Neural cell (in vitro differentiated cells): ENCODE measurements at regions not wholly inside any gene's neighbourhood (a gene's known extent, or its start where the extent isn't known, plus 50 kb on each side); places are given as distances from the start of the nearest gene placed in this dataset.

ENCODE experiments used
- H2AFZ ChIP-seq: fragments of 200-600, 300-800 bp; sonication (generic), shearing (Covaris generic); 2 replicates; pipeline ENCODE4 v1.6.0; 2014; ENCODE audit warnings: low read depth, mild to moderate bottlenecking, antibody characterized with exemption, low read length, moderate library complexity
- H3F3A ChIP-seq: fragments of 200-600 bp; shearing (Covaris generic); 2 replicates; pipeline ENCODE4 v1.6.1; 2016; ENCODE audit warnings: mild to moderate bottlenecking, moderate library complexity, mixed read lengths, antibody characterized with exemption, low read length; ENCODE audit not compliant: insufficient read depth, poor library complexity, severe bottlenecking
- H3K27ac ChIP-seq: fragments of 200-600, 300-800 bp; sonication (generic), shearing (Covaris generic); 2 replicates; pipeline ENCODE4 v1.5.1; 2014; ENCODE audit warnings: mild to moderate bottlenecking, low read length, moderate library complexity
- H3K27me3 ChIP-seq: fragments of 300-800, 200-600 bp; sonication (generic), shearing (Covaris generic); 2 replicates; pipeline ENCODE4 v1.6.0; 2014; ENCODE audit warnings: mild to moderate bottlenecking, low read depth, low read length, moderate library complexity; ENCODE audit not compliant: insufficient read depth
- H3K36me3 ChIP-seq: fragments of 300-800, 200-600 bp; sonication (generic), shearing (Covaris generic); 2 replicates; pipeline ENCODE4 v1.5.1; 2014; ENCODE audit warnings: mild to moderate bottlenecking, antibody characterized with exemption, low read length, moderate library complexity; ENCODE audit not compliant: insufficient read depth
- H3K4me2 ChIP-seq: fragments of 300-800, 200-600 bp; sonication (generic), shearing (Covaris generic); 2 replicates; pipeline ENCODE4 v1.6.0; 2014; ENCODE audit warnings: mild to moderate bottlenecking, low read length
- H3K4me3 ChIP-seq: fragments of 300-800, 200-600 bp; sonication (generic), shearing (Covaris generic); 2 replicates; pipeline ENCODE4 v1.5.1; 2014; ENCODE audit warnings: mild to moderate bottlenecking, low read length, moderate library complexity
- H3K79me2 ChIP-seq: fragments of 200-600 bp; shearing (Covaris generic); replicated peaks from 2 replicates; pipeline ENCODE4 v1.6.0; 2014; ENCODE audit warnings: mild to moderate bottlenecking, low read length, moderate library complexity; ENCODE audit not compliant: insufficient read depth
- H3K9ac ChIP-seq: fragments of 300-800, 200-600 bp; sonication (generic), shearing (Covaris generic); 2 replicates; pipeline ENCODE4 v1.6.1; 2016; ENCODE audit warnings: mild to moderate bottlenecking, low read length, mixed read lengths
- H3K9me2 ChIP-seq: fragments of 200-600 bp; shearing (Covaris generic); 2 replicates; pipeline ENCODE4 v1.6.1; 2016; ENCODE audit warnings: mild to moderate bottlenecking, low read length, mixed read lengths; ENCODE audit not compliant: insufficient read depth
- H3K9me3 ChIP-seq: fragments of 200-600, 300-800 bp; sonication (generic), shearing (Covaris generic); 2 replicates; pipeline ENCODE4 v1.6.1; 2016; ENCODE audit warnings: mild to moderate bottlenecking, mixed run types, low read length, moderate library complexity, mixed read lengths
- H4K20me1 ChIP-seq: fragments of 200-600 bp; shearing (Covaris generic); 2 replicates; pipeline ENCODE4 v1.6.1; 2016; ENCODE audit warnings: mild to moderate bottlenecking, mixed run types; ENCODE audit not compliant: insufficient read depth
- EP300 ChIP-seq: fragments of 450-650 bp; conservative IDR thresholded peaks from 2 replicates; pipeline ENCODE4 v1.6.1; 2014; ENCODE audit warnings: antibody characterized with exemption, mild to moderate bottlenecking, moderate library complexity; ENCODE audit not compliant: poor library complexity, severe bottlenecking
- EZH2 ChIP-seq: fragments of 200-600, 300-800 bp; shearing (Covaris generic), sonication (generic); IDR thresholded peaks from 2 replicates; pipeline ENCODE4 v1.6.1; 2014; ENCODE audit warnings: antibody characterized with exemption, low read length, borderline replicate concordance, mild to moderate bottlenecking; ENCODE audit not compliant: insufficient read depth, poor library complexity, severe bottlenecking
- MXI1 ChIP-seq: fragments of 450-650 bp; conservative IDR thresholded peaks from 2 replicates; pipeline ENCODE4 v1.6.1; 2014; ENCODE audit warnings: antibody characterized with exemption, mild to moderate bottlenecking; ENCODE audit not compliant: poor library complexity, severe bottlenecking
- POLR2AphosphoS5 ChIP-seq: IDR thresholded peaks from 2 replicates; pipeline ENCODE4 v1.6.1; 2012
- RAD21 ChIP-seq: fragments of 450-650 bp; conservative IDR thresholded peaks from 2 replicates; pipeline ENCODE4 v1.6.1; 2014; ENCODE audit warnings: antibody characterized with exemption, mild to moderate bottlenecking, moderate library complexity
- REST ChIP-seq: IDR thresholded peaks from 2 replicates; pipeline ENCODE4 v1.6.1; 2012; ENCODE audit warnings: borderline replicate concordance
- SMC3 ChIP-seq: fragments of 450-650 bp; conservative IDR thresholded peaks from 2 replicates; pipeline ENCODE4 v1.6.1; 2014; ENCODE audit warnings: antibody characterized with exemption, mild to moderate bottlenecking, moderate library complexity; ENCODE audit not compliant: poor library complexity
- TAF1 ChIP-seq: IDR thresholded peaks from 2 replicates; pipeline ENCODE4 v1.6.1; 2012; ENCODE audit warnings: low read depth
- TF ChIP-seq, protein P1 (sequence below): fragments of 450-650 bp; IDR thresholded peaks from 2 replicates; pipeline ENCODE4 v1.5.1; 2014; ENCODE audit warnings: antibody characterized with exemption, mild to moderate bottlenecking, moderate library complexity; ENCODE audit not compliant: poor library complexity, severe bottlenecking

DNA sequence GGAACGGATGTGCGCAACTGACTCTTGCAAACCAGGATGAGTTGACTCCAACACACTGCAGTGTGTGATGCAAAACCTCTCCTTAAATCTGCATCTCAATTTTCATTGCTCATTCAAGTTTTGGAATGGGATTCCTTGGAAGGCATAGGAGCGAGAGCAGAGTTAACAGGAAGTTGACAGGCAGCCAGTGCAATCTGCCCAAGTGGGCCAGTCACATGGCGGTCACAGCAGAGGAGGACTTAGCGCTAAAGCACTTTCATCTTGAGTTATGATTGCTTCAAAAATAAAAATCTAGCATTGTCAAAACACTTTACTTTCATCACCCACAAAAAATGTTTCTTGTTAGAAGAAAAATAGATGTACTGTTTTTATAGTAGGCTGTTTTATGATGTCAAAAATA lies 439.0 kb downstream of the FBXO15 start:
- Histone ChIP-seq H2AFZ (no peak overlapping the region), H3K9ac (no peak overlapping the region), H3K27ac (no peak overlapping the region), H4K20me1 (no peaks in the 10 kb centered on the region), H3K9me2 (no peaks in the 10 kb centered on the region), H3K4me2 (no peak overlapping the region), H3K9me3 (no peaks in the 10 kb centered on the region), H3K79me2 (no peaks in the 10 kb centered on the region), H3K36me3 (no peaks in the 10 kb centered on the region), H3K27me3 (no peaks in the 10 kb centered on the region), H3K4me3 (no peak overlapping the region), H3F3A (no peaks in the 10 kb centered on the region)
- TF ChIP-seq REST (no peak), POLR2AphosphoS5 (no peak), MXI1 (no peak), TAF1 (no peak), EP300 (no peak), SMC3 (no peak), RAD21 (no peak), EZH2 (no peak)
- TF ChIP-seq, protein P1, sequence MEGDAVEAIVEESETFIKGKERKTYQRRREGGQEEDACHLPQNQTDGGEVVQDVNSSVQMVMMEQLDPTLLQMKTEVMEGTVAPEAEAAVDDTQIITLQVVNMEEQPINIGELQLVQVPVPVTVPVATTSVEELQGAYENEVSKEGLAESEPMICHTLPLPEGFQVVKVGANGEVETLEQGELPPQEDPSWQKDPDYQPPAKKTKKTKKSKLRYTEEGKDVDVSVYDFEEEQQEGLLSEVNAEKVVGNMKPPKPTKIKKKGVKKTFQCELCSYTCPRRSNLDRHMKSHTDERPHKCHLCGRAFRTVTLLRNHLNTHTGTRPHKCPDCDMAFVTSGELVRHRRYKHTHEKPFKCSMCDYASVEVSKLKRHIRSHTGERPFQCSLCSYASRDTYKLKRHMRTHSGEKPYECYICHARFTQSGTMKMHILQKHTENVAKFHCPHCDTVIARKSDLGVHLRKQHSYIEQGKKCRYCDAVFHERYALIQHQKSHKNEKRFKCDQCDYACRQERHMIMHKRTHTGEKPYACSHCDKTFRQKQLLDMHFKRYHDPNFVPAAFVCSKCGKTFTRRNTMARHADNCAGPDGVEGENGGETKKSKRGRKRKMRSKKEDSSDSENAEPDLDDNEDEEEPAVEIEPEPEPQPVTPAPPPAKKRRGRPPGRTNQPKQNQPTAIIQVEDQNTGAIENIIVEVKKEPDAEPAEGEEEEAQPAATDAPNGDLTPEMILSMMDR: no peak

DNA sequence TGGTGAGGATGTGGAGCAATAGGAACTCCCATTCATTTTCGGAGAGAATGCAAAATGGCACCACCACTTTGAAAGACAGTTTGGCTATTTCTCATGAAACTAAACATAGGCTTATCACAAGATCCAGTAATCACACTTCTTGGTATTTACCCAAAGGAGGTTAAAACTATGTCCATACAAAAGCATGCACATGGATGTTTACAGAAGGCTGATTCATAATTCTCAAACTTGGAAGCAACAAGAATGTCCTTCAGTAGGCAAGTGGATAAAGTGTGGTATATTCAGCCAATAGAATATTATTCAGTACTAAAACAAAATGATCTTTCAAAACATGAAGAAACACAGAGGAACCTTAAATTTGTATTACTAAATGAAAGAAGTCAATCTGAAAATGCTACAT lies 440.6 kb downstream of the FBXO15 start:
- no peaks in the 10 kb centered on the region for H3K27me3 ChIP-seq
- H3K4me2 ChIP-seq: no peak overlapping the region
- no peak overlapping the region for H3K4me3 ChIP-seq
- no peaks in the 10 kb centered on the region for H3K9me2 ChIP-seq
- no peaks in the 10 kb centered on the region for H4K20me1 ChIP-seq
- H3K79me2 ChIP-seq: no peaks in the 10 kb centered on the region
- H3F3A ChIP-seq: no peaks in the 10 kb centered on the region
- H3K9me3 ChIP-seq: no peaks in the 10 kb centered on the region
- no peak overlapping the region for H2AFZ ChIP-seq
- no peak overlapping the region for H3K27ac ChIP-seq
- TF ChIP-seq EP300 (no peak), SMC3 (no peak), RAD21 (no peak), TAF1 (no peak), POLR2AphosphoS5 (no peak)
- H3K9ac ChIP-seq: no peak overlapping the region
- H3K36me3 ChIP-seq: no peaks in the 10 kb centered on the region

GRCh38 chr18:73697353-73697752 lies 450.3 kb downstream of the FBXO15 start:
- Histone ChIP-seq H2AFZ (no peak overlapping the region), H3K4me2 (no peak overlapping the region), H4K20me1 (no peaks in the 10 kb centered on the region), H3K36me3 (no peaks in the 10 kb centered on the region), H3K9me2 (no peaks in the 10 kb centered on the region), H3K9ac (no peak overlapping the region), H3K9me3 (no peaks in the 10 kb centered on the region), H3K27ac (no peak overlapping the region), H3K4me3 (no peak overlapping the region), H3K79me2 (no peaks in the 10 kb centered on the region), H3F3A (no peaks in the 10 kb centered on the region), H3K27me3 (no peaks in the 10 kb centered on the region)
- TF ChIP-seq POLR2AphosphoS5: no peak
- TF ChIP-seq, protein P1: no peak
- no peak for TF ChIP-seq RAD21
- TF ChIP-seq REST: no peak
- TF ChIP-seq EZH2: no peak
- no peak for TF ChIP-seq TAF1
- TF ChIP-seq SMC3: no peak
- no peak for TF ChIP-seq MXI1
- TF ChIP-seq EP300: no peak
